ENCODE measurements at regions not wholly inside any gene's neighbourhood (a gene's known extent, or its start where the extent isn't known, plus 50 kb on each side); places are given as distances from the start of the nearest gene placed in this dataset.

DNA sequence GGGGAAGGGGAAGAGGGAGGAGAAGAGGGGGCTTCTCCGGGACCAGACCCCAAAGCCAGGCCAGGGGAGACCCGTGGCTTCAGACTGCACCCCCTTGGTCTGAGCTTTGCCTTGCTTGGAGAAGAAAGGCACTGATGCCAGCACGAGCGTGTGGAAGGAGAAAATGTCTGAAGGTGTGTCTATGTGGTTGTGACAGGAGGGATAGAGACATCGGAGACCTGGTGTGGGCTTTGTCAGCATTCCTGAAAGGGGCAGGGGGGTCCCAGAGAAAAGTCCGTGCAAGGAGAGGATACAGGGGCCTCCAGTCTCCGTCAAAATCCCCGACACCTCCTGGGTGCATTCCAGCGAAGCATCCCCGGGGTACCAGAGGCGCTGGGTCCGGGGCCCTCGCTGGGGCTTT, 139.0 kb upstream of the LHX5 start:
- Histone ChIP-seq H3K36me3 (ENCODE audit: control insufficient read depth, insufficient read depth, low read length) (no peaks in the 10 kb centered on the region), H3K27me3 (ENCODE audit: control insufficient read depth, insufficient read depth, low read length) (peaks cover 10% of the 10 kb centered on the region), H3K4me3 (ENCODE audit: low read depth, low read length) (no peak overlapping the region)
- TF ChIP-seq, protein P1, sequence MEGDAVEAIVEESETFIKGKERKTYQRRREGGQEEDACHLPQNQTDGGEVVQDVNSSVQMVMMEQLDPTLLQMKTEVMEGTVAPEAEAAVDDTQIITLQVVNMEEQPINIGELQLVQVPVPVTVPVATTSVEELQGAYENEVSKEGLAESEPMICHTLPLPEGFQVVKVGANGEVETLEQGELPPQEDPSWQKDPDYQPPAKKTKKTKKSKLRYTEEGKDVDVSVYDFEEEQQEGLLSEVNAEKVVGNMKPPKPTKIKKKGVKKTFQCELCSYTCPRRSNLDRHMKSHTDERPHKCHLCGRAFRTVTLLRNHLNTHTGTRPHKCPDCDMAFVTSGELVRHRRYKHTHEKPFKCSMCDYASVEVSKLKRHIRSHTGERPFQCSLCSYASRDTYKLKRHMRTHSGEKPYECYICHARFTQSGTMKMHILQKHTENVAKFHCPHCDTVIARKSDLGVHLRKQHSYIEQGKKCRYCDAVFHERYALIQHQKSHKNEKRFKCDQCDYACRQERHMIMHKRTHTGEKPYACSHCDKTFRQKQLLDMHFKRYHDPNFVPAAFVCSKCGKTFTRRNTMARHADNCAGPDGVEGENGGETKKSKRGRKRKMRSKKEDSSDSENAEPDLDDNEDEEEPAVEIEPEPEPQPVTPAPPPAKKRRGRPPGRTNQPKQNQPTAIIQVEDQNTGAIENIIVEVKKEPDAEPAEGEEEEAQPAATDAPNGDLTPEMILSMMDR (IDR thresholded peaks at IDR 0.05; ENCODE audit: insufficient read depth, low read length, poor library complexity, severe bottlenecking), result no peak
- no peak for DNase-seq (ENCODE audit: low read depth)

DNA sequence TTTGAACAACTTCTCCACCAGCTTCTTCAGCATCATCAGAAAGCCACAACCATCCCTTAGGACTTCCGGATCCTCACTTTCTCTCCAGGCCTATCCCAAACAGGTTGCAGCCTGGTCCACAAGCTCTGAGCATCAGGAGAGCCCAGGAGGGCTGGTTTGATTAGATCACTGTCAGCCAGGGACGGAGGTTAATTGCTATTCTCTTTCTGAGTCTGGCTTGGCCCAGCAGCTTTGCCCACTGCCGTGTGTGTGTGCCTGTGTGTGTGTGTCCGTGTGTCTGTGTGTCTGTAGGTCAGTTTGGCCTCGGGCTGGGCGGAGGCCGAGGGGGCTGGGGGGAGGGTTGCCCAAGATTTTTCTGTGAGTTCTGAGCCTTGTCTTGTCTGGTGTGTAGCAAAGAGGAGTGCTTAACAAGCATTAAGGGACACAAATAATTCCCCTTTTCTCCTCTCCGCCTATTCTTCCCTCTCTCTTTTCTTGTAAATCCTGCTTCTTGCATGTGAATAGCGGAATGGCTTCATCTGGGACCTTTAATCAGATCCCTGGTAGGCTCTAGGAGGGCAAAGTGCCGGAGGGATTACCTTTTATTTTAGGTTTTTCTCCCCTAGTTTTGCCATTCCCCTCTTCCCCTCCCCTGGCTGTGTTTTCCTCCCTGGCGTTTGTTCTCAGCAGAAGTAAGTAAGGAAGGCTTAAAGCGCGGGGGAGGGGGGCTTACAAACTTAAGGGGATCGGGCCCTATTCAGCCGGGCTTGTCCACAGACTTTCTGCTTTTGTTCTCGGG, 138.2 kb upstream of the LHX5 start:
- H3K4me3 ChIP-seq (ENCODE audit: low read depth, low read length), result no peak overlapping the region
- H3K36me3 ChIP-seq (ENCODE audit: control insufficient read depth, insufficient read depth, low read length), result no peaks in the 10 kb centered on the region
- TF ChIP-seq, protein P1 (IDR thresholded peaks at IDR 0.05; ENCODE audit: insufficient read depth, low read length, poor library complexity, severe bottlenecking), result no peak
- H3K27me3 ChIP-seq (ENCODE audit: control insufficient read depth, insufficient read depth, low read length), result peaks cover 10% of the 10 kb centered on the region
- no peak for DNase-seq (ENCODE audit: low read depth)

DNA sequence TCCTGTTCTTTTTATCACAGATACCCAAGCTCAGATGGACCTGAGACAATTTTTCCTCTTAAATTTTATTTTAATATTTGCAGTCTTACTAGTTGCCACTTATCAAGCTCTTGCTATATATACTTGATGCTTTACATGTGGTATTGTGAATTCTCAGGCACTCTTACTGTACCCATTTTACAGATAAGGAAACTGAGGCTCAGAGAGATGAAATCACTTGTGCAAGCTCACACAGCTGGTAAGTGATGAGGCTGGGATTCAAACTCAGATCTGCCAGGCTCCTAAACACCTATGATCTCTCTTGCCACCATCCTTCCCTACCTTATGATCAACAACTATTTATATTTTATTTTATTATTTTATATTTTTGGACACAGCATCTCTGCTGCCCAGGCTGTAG, 133.0 kb upstream of the LHX5 start:
- no peaks in the 10 kb centered on the region for H3K36me3 ChIP-seq (ENCODE audit: control insufficient read depth, insufficient read depth, low read length)
- H3K27me3 ChIP-seq (ENCODE audit: control insufficient read depth, insufficient read depth, low read length), result peaks cover 3% of the 10 kb centered on the region
- DNase-seq (ENCODE audit: low read depth), result no peak
- H3K4me3 ChIP-seq (ENCODE audit: low read depth, low read length), result no peak overlapping the region
- TF ChIP-seq, protein P1 (IDR thresholded peaks at IDR 0.05; ENCODE audit: insufficient read depth, low read length, poor library complexity, severe bottlenecking), result no peak

DNA sequence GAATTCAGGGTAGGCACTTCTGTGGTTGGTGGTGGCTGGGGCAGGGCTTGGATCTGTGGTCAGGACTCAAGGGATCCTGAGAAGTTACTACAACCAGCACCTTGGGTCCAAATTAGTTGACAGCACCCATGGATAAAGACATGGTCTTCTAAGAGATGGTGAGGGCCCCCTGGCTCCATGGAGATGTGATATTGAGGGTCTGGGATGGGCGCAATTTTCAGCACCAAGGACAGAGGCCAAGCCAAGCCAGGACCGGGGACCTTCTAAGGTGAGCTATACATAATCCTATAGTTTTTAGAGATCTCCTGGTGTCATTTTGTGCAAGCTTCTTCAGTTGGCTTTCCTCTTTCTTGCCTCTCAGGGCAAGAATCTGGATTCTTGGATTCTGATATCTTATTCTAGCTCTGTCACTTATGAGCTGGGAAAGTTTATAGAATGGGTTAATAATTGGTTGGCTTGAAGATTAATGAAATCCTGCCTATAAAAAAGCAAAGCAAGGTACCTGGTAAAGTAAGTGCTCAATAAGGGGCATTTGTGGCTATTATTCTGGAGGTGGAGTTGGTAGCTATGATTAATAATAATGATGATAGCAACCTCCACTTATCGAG, 130.1 kb upstream of the LHX5 start:
- Histone ChIP-seq H3K36me3 (ENCODE audit: control insufficient read depth, insufficient read depth, low read length) (no peaks in the 10 kb centered on the region), H3K27me3 (ENCODE audit: control insufficient read depth, insufficient read depth, low read length) (no peaks in the 10 kb centered on the region), H3K4me3 (ENCODE audit: low read depth, low read length) (no peak overlapping the region)
- TF ChIP-seq, protein P1 (IDR thresholded peaks at IDR 0.05; ENCODE audit: insufficient read depth, low read length, poor library complexity, severe bottlenecking), result no peak
- DNase-seq (ENCODE audit: low read depth), result no peak

DNA sequence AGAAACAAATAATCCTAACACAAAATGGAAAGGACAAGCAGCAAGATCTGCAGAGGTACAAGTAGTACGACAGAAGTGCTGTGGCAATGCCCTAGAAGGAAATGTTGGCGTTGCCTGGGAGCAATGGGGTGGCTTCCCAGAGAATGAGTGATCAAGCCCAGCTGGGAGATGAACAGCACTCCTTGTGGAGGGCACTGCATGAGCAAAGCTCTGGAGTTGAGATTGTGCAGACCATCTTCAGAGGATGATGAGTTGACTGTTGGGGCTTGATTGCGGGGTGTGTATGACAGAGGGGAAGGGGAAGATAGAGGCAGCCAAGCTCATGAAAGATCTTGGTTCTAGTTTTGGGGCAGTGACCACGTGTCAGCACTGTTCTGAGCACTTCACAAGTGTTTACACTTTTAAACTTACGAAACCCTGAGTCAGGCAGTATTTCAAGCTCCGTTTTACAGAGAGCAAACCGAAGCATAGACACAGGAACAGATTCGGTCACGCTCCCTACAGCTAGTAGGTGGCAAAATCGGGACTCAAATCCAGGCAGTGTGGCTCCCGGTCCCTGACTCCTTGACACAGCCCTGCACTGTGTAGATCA, 127.2 kb upstream of the LHX5 start:
- Histone ChIP-seq H3K36me3 (ENCODE audit: control insufficient read depth, insufficient read depth, low read length) (no peaks in the 10 kb centered on the region), H3K27me3 (ENCODE audit: control insufficient read depth, insufficient read depth, low read length) (no peaks in the 10 kb centered on the region), H3K4me3 (ENCODE audit: low read depth, low read length) (no peak overlapping the region)
- DNase-seq (ENCODE audit: low read depth), result no peak
- TF ChIP-seq, protein P1 (IDR thresholded peaks at IDR 0.05; ENCODE audit: insufficient read depth, low read length, poor library complexity, severe bottlenecking), result no peak

Data from kidney epithelial cell (primary cell).